OCI-LY3 (cell line): ENCODE measurements at regions not wholly inside any gene's neighbourhood (a gene's known extent, or its start where the extent isn't known, plus 50 kb on each side); places are given as distances from the start of the nearest gene placed in this dataset.

Source experiments
- H2AFZ ChIP-seq: fragments of 200-600, 300-600 bp; shearing (Covaris generic); 2 replicates; pipeline ENCODE4 v1.6.0; 2014; ENCODE audit warnings: antibody characterized with exemption, low read depth, low read length
- H3K27ac ChIP-seq: fragments of 200-600, 300-600 bp; sonication (generic); 2 replicates; pipeline ENCODE4 v1.5.1; 2014; ENCODE audit warnings: mild to moderate bottlenecking, low read length, moderate library complexity, mixed read lengths
- H3K27me3 ChIP-seq: fragments of 200-600, 300-600 bp; sonication (generic); 2 replicates; pipeline ENCODE4 v1.6.1; 2014; ENCODE audit warnings: low read depth, low read length, mixed read lengths
- H3K36me3 ChIP-seq: fragments of 200-600, 300-600 bp; sonication (generic); replicated peaks from 2 replicates; pipeline ENCODE3; 2014; ENCODE audit warnings: low read depth, low read length, mixed read lengths
- H3K4me1 ChIP-seq: fragments of 300-600, 200-600 bp; sonication (generic); 2 replicates; pipeline ENCODE4 v1.6.1; 2014; ENCODE audit warnings: low read length, mixed read lengths
- H3K4me2 ChIP-seq: fragments of 200-600, 300-600 bp; sonication (generic); 2 replicates; pipeline ENCODE4 v1.6.1; 2014; ENCODE audit warnings: low read length, mixed read lengths
- H3K4me3 ChIP-seq: fragments of 300-600, 200-600 bp; sonication (generic); 2 replicates; pipeline ENCODE4 v1.5.1; 2014; ENCODE audit warnings: antibody characterized with exemption, mild to moderate bottlenecking, low read length, moderate library complexity
- H3K79me2 ChIP-seq: fragments of 300-600, 200-600 bp; shearing (Covaris generic); 2 replicates; pipeline ENCODE4 v1.6.1; 2014; ENCODE audit warnings: mild to moderate bottlenecking, low read length, mixed read lengths
- H3K9ac ChIP-seq: fragments of 300-600, 200-600 bp; shearing (Covaris generic); 2 replicates; pipeline ENCODE4 v1.6.0; 2014; ENCODE audit warnings: mild to moderate bottlenecking, low read length, moderate library complexity
- H3K9me3 ChIP-seq: fragments of 200-600, 300-600 bp; shearing (Covaris generic); 2 replicates; pipeline ENCODE4 v1.6.1; 2014; ENCODE audit warnings: low read length, mixed read lengths; ENCODE audit not compliant: insufficient read depth
- H4K20me1 ChIP-seq: fragments of 200-600, 300-600 bp; sonication (generic); 2 replicates; pipeline ENCODE4 v1.6.1; 2016; ENCODE audit warnings: low read length, mixed read lengths; ENCODE audit not compliant: insufficient read depth
- EZH2phosphoT487 ChIP-seq: fragments of 200-600 bp; shearing (Covaris generic); IDR thresholded peaks from 2 replicates; pipeline ENCODE4 v1.6.1; 2018; ENCODE audit warnings: antibody characterized with exemption, mixed run types, low read depth
- TF ChIP-seq, protein P1 (sequence below): fragments of 200-600, 300-600 bp; sonication (generic); IDR thresholded peaks from 2 replicates; pipeline ENCODE4 v1.5.1; 2014; ENCODE audit warnings: antibody characterized with exemption, low read length, low read depth

DNA sequence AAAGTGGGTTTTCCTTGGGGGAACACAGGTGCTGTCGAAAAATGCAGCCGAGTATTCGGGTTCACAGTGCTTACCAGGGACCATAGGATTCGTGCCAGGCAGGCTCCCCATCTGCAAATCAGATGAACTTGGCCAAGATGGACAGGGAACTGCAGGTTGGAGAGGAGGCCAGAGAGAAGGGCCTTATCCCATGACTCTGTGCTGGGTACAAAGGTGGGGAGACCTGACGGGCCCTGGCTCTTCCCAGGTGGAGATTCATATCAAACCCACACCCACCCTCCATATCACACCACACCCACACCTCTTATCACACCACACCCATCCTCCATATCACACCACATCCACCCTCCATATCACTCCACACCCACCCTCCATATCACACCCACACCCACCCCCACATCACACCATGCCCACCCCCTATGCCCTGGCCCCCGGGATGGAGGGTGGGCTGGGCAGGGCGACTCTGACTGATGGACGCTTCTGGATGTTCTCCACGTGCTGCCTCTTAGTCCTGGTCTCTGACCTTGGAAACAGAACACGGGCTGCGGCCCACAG is 319.7 kb downstream of the ADGRD1 start:
- no peaks in the 10 kb centered on the region for H3K4me1 ChIP-seq

GRCh38 chr12:131274061-131274460 is 320.4 kb downstream of the ADGRD1 start:
- Histone ChIP-seq H2AFZ (no peak overlapping the region), H3K36me3 (no peaks in the 10 kb centered on the region), H3K27ac (no peak overlapping the region), H3K9me3 (no peaks in the 10 kb centered on the region), H3K4me1 (no peaks in the 10 kb centered on the region), H3K9ac (no peak overlapping the region), H3K4me3 (no peak overlapping the region), H3K79me2 (no peaks in the 10 kb centered on the region), H4K20me1 (no peaks in the 10 kb centered on the region), H3K27me3 (no peaks in the 10 kb centered on the region), H3K4me2 (no peak overlapping the region)
- no peak for TF ChIP-seq EZH2phosphoT487

More for the DNA sequence above, 319.7 kb downstream of the ADGRD1 start:
- H3K36me3 ChIP-seq: no peaks in the 10 kb centered on the region
- H3K4me2 ChIP-seq: no peak overlapping the region
- no peak for TF ChIP-seq EZH2phosphoT487
- TF ChIP-seq, protein P1, sequence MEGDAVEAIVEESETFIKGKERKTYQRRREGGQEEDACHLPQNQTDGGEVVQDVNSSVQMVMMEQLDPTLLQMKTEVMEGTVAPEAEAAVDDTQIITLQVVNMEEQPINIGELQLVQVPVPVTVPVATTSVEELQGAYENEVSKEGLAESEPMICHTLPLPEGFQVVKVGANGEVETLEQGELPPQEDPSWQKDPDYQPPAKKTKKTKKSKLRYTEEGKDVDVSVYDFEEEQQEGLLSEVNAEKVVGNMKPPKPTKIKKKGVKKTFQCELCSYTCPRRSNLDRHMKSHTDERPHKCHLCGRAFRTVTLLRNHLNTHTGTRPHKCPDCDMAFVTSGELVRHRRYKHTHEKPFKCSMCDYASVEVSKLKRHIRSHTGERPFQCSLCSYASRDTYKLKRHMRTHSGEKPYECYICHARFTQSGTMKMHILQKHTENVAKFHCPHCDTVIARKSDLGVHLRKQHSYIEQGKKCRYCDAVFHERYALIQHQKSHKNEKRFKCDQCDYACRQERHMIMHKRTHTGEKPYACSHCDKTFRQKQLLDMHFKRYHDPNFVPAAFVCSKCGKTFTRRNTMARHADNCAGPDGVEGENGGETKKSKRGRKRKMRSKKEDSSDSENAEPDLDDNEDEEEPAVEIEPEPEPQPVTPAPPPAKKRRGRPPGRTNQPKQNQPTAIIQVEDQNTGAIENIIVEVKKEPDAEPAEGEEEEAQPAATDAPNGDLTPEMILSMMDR: no peak
- H2AFZ ChIP-seq: no peak overlapping the region
- no peaks in the 10 kb centered on the region for H3K27me3 ChIP-seq
- no peak overlapping the region for H3K4me3 ChIP-seq
- H3K27ac ChIP-seq: no peak overlapping the region
- H3K9me3 ChIP-seq: no peaks in the 10 kb centered on the region
- no peaks in the 10 kb centered on the region for H4K20me1 ChIP-seq
- H3K9ac ChIP-seq: no peak overlapping the region
- H3K79me2 ChIP-seq: no peaks in the 10 kb centered on the region

DNA sequence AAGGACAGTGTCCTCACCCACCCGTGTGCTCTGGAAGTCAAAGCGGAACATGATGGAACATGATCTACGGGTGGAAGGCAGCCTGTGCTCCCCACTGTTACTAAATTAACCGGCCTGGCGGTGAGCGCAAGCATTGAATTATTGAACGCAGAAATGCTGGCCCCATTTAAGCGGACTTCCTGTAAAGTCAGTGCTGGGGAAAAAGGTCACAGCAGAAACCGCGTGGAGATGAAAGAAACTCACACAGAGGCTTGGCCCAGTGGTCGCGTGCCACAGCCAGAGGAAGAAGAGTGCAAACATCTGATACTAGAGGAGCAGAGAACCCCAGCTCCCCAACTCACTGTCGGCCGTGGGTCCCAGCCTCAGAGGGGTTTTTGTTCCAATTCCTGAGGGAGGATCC is 321.2 kb downstream of the ADGRD1 start:
- Histone ChIP-seq H3K27ac (no peak overlapping the region), H3K9ac (no peak overlapping the region), H3K4me1 (no peaks in the 10 kb centered on the region), H3K9me3 (no peaks in the 10 kb centered on the region), H3K4me3 (no peak overlapping the region), H3K79me2 (no peaks in the 10 kb centered on the region), H4K20me1 (no peaks in the 10 kb centered on the region), H2AFZ (no peak overlapping the region), H3K27me3 (no peaks in the 10 kb centered on the region), H3K36me3 (no peaks in the 10 kb centered on the region), H3K4me2 (no peak overlapping the region)
- TF ChIP-seq, protein P1: no peak

DNA sequence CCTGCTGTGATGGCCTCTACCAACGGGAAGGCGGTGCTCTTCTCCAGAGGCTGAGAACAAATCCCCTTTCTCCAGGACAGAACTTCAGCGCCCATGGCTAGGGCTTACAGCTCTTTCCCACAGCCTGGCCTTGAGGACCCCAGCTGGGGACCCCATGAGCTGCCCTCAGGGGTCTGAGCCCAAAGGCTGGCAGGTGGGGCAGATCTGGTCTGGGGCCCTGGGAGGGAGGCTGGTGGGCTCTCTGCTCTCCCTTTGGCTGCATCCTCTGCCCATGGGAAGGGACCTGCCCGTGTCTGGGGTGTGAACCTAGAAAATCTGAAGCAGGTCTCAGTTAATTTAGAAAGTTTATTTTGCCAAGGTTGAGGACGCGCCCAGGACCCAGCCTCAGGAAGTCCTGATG is 322.1 kb downstream of the ADGRD1 start:
- no peaks in the 10 kb centered on the region for H4K20me1 ChIP-seq
- H3K36me3 ChIP-seq: no peaks in the 10 kb centered on the region
- no peaks in the 10 kb centered on the region for H3K4me1 ChIP-seq
- no peak overlapping the region for H2AFZ ChIP-seq
- TF ChIP-seq, protein P1: no peak
- TF ChIP-seq EZH2phosphoT487: no peak
- no peak overlapping the region for H3K27ac ChIP-seq
- H3K79me2 ChIP-seq: no peaks in the 10 kb centered on the region
- no peaks in the 10 kb centered on the region for H3K9me3 ChIP-seq
- no peak overlapping the region for H3K4me3 ChIP-seq
- no peak overlapping the region for H3K9ac ChIP-seq
- H3K27me3 ChIP-seq: no peaks in the 10 kb centered on the region
- no peak overlapping the region for H3K4me2 ChIP-seq
